ENCODE measurements at regions not wholly inside any gene's neighbourhood (a gene's known extent, or its start where the extent isn't known, plus 50 kb on each side); places are given as distances from the start of the nearest gene placed in this dataset.

DNA sequence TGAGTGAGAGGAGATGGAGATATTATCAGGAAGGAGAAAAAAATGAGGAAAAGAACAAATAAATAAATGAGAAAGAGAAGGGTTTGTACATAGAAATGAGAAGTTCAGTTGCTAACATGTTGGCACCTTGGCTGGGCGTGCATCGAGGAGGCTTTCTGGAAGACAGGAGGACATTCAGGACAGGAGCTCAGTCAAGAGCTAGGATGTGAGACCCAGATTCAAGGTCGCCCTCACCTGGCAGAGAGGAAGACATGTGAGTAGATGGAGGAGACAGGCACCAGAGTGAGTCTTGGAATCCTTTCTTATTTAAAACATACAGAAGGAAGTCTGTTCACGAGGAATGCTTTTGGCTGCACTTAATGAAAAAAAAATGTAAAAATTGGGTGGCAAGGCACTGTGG is 640.9 kb downstream of the NPHP4 start:
- H3K4me1 ChIP-seq (ENCODE audit: low read length), result no peaks in the 10 kb centered on the region; the same call in 1 of the 2 replicates
- H3K27ac ChIP-seq (ENCODE audit: low read length), result no peak overlapping the region
- DNase-seq, result no peak
- no peak overlapping the region for H2AFZ ChIP-seq (ENCODE audit: low read length)
- H3K9me3 ChIP-seq (ENCODE audit: low read length), result no peaks in the 10 kb centered on the region
- no peaks in the 10 kb centered on the region for H3K36me3 ChIP-seq (ENCODE audit: insufficient read depth, low read length)
- H3K27me3 ChIP-seq (ENCODE audit: low read length), result no peaks in the 10 kb centered on the region
- H4K20me1 ChIP-seq (ENCODE audit: insufficient read depth, low read depth, low read length), result no peaks in the 10 kb centered on the region
- no peak overlapping the region for H3K4me3 ChIP-seq (ENCODE audit: low read length)
- no peaks in the 10 kb centered on the region for H3K9me2 ChIP-seq (replicated peaks; ENCODE audit: insufficient read depth, low read length)
- no peaks in the 10 kb centered on the region for H3K79me2 ChIP-seq (ENCODE audit: low read length)
- no peak overlapping the region for H3K4me2 ChIP-seq (ENCODE audit: low read depth, low read length, poor library complexity, severe bottlenecking)
- no peak overlapping the region for H3K9ac ChIP-seq (ENCODE audit: low read length)

DNA sequence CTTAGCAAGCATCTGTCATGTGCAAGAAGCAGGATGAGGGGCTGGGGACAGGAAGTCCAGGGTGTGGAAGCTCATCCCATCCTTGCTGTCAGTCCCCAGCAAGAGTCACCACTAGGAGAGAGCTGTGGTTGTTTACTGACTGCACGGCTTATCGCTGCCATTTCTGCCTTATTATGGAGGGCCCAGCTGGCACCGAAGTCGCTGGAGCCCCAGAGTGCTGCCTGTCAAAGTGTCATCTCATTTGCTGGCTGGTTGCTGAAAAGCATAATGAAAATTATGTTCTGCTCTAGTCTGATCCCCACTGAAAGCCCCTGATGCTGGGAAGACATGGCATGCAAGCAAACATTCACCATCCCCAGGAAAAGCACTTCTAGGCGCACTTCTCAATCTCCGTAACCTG is 642.7 kb downstream of the NPHP4 start:
- no peak overlapping the region for H3K4me3 ChIP-seq (ENCODE audit: low read length)
- no peaks in the 10 kb centered on the region for H3K36me3 ChIP-seq (ENCODE audit: insufficient read depth, low read length)
- H3K27ac ChIP-seq (ENCODE audit: low read length), result no peak overlapping the region
- no peaks in the 10 kb centered on the region for H3K27me3 ChIP-seq (ENCODE audit: low read length)
- H3K9ac ChIP-seq (ENCODE audit: low read length), result no peak overlapping the region
- no peak overlapping the region for H2AFZ ChIP-seq (ENCODE audit: low read length)
- DNase-seq, result no peak
- H3K9me2 ChIP-seq (replicated peaks; ENCODE audit: insufficient read depth, low read length), result no peaks in the 10 kb centered on the region
- no peak overlapping the region for H3K4me2 ChIP-seq (ENCODE audit: low read depth, low read length, poor library complexity, severe bottlenecking)
- no peaks in the 10 kb centered on the region; the same call in 1 of the 2 replicates for H3K4me1 ChIP-seq (ENCODE audit: low read length)
- H3K79me2 ChIP-seq (ENCODE audit: low read length), result no peaks in the 10 kb centered on the region
- H3K9me3 ChIP-seq (ENCODE audit: low read length), result no peaks in the 10 kb centered on the region
- no peaks in the 10 kb centered on the region for H4K20me1 ChIP-seq (ENCODE audit: insufficient read depth, low read depth, low read length)

DNA sequence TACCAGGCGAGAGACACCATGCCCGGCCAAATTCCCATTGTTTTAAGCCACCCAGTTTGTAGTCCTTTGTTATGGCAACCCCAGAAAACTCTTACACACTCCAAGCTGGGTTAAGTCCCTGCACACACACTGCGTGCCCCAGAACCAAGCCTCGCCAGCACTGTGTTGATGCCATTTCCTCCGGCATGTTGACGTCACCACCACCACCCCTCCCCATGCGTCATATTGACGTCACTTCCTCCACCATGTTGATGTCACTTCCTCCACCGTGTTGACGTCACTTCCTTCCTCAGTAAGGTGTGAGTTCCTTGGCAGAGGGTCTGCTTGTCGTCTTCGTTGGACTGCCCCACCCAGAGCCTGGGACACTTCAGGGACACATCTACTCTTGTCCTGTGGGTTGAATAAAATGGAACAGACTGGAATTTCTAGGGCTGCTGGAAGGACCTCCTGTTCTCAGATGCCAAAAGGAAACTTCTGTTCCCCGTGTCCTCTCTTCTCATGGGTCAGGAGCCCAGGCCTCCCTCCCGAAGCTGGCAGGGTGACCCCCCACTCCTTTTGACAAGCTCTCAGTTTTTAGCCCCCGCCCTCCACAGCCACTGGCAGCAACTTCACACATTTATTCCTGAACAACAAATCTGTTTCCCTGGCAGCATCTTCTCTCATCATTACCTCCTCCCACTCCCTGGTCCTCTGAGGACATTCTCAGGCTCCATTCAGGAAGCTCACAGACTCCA is 643.3 kb downstream of the NPHP4 start:
- no peaks in the 10 kb centered on the region; the same call in 1 of the 2 replicates for H3K4me1 ChIP-seq (ENCODE audit: low read length)
- DNase-seq, result no peak
- H3K4me2 ChIP-seq (ENCODE audit: low read depth, low read length, poor library complexity, severe bottlenecking), result no peak overlapping the region
- no peaks in the 10 kb centered on the region for H3K9me2 ChIP-seq (replicated peaks; ENCODE audit: insufficient read depth, low read length)
- no peaks in the 10 kb centered on the region for H3K27me3 ChIP-seq (ENCODE audit: low read length)
- no peak overlapping the region for H3K9ac ChIP-seq (ENCODE audit: low read length)
- H2AFZ ChIP-seq (ENCODE audit: low read length), result no peak overlapping the region
- H4K20me1 ChIP-seq (ENCODE audit: insufficient read depth, low read depth, low read length), result no peaks in the 10 kb centered on the region
- H3K4me3 ChIP-seq (ENCODE audit: low read length), result no peak overlapping the region
- H3K9me3 ChIP-seq (ENCODE audit: low read length), result no peaks in the 10 kb centered on the region
- H3K36me3 ChIP-seq (ENCODE audit: insufficient read depth, low read length), result no peaks in the 10 kb centered on the region
- no peak overlapping the region for H3K27ac ChIP-seq (ENCODE audit: low read length)
- no peaks in the 10 kb centered on the region for H3K79me2 ChIP-seq (ENCODE audit: low read length)

DNA sequence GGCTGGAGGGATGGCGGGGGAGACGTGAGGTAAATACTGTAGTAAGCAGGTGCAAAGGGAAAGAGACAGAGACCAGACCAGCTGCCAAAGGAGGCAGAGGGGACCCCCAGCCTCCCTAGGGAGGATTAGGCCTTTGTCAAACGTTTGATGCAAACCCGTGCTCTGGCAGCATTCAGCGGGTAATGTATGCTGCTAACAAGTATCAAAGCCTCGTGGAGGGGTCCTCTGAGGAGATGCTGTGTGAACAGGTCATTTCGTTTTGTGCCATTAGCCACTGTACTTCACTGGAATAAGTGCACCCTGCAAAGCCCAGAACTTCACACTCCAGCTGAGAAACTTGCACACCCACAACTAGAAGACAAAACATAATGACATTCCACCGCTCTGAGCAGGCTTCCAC is 644.5 kb downstream of the NPHP4 start:
- no peaks in the 10 kb centered on the region for H3K9me2 ChIP-seq (replicated peaks; ENCODE audit: insufficient read depth, low read length)
- no peak overlapping the region for H3K4me3 ChIP-seq (ENCODE audit: low read length)
- H3K27me3 ChIP-seq (ENCODE audit: low read length), result no peaks in the 10 kb centered on the region
- DNase-seq, result no peak
- H3K27ac ChIP-seq (ENCODE audit: low read length), result no peak overlapping the region
- H3K9ac ChIP-seq (ENCODE audit: low read length), result no peak overlapping the region
- no peak overlapping the region for H3K4me2 ChIP-seq (ENCODE audit: low read depth, low read length, poor library complexity, severe bottlenecking)
- H3K79me2 ChIP-seq (ENCODE audit: low read length), result no peaks in the 10 kb centered on the region
- H3K9me3 ChIP-seq (ENCODE audit: low read length), result no peaks in the 10 kb centered on the region
- H4K20me1 ChIP-seq (ENCODE audit: insufficient read depth, low read depth, low read length), result no peaks in the 10 kb centered on the region
- H3K36me3 ChIP-seq (ENCODE audit: insufficient read depth, low read length), result no peaks in the 10 kb centered on the region
- no peak overlapping the region for H2AFZ ChIP-seq (ENCODE audit: low read length)
- no peaks in the 10 kb centered on the region; the same call in 1 of the 2 replicates for H3K4me1 ChIP-seq (ENCODE audit: low read length)

DNA sequence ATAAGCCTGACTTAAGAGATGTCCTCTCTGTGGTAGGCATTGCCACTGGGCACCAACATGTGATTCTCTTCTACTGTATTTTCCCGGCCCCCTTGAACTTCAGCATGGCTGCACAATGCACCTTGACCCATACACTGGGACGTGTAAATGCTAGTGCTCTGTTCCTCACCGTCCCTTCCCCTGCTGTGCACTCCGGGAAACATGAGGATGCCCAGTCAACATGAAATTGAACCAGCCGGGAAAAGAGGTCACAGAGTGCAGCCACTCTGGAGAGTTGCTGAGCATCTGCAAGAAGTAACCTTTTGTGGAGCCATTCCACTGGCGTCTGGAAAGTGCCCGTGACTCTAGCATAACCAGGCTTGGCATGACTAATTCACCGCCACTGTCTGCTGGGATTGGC is 646.7 kb downstream of the NPHP4 start:
- no peak overlapping the region for H3K4me3 ChIP-seq (ENCODE audit: low read length)
- no peaks in the 10 kb centered on the region for H3K27me3 ChIP-seq (ENCODE audit: low read length)
- no peaks in the 10 kb centered on the region for H4K20me1 ChIP-seq (ENCODE audit: insufficient read depth, low read depth, low read length)

DNA sequence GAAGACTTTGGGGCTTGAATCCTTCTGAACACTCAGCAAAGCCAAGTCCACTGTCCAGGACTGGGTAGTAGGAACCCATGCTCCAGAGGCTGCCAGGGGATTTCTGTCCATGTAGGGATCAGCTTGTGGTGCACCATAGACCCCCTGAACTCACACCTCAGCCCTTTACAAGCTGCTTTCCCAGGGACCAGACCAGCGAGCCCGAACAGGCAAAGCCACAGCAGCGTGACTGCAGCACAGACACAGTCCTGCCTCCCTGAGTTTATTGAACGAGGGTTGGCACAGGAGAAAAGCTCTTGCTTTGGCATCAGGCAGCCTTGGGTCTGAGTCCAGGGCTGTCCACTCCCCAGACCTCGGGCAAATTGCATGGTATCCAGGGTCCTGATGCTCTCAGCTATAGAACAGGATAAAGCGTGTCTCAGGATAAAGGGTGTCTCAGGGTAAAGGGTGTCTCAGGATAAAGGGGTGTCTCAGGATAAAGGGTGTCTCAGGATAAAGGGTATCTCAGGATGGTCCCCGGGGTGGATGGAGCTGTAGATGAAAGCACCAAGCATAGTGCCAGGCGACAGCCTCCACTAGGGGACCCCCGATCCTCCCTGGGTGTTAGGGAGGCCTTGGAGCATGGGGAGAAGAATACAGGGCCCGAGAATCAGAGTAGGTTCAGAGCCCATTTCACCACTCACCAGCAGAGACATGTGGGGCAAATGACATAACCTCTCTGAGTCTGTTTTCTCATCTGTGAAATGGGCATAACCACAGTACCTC is 648.8 kb downstream of the NPHP4 start:
- H3K4me2 ChIP-seq (ENCODE audit: low read depth, low read length, poor library complexity, severe bottlenecking), result no peak overlapping the region
- no peaks in the 10 kb centered on the region for H3K27me3 ChIP-seq (ENCODE audit: low read length)
- no peak overlapping the region for H3K9ac ChIP-seq (ENCODE audit: low read length)
- no peaks in the 10 kb centered on the region for H4K20me1 ChIP-seq (ENCODE audit: insufficient read depth, low read depth, low read length)
- no peaks in the 10 kb centered on the region for H3K36me3 ChIP-seq (ENCODE audit: insufficient read depth, low read length)
- no peaks in the 10 kb centered on the region for H3K79me2 ChIP-seq (ENCODE audit: low read length)
- H3K27ac ChIP-seq (ENCODE audit: low read length), result no peak overlapping the region
- H3K9me2 ChIP-seq (replicated peaks; ENCODE audit: insufficient read depth, low read length), result no peaks in the 10 kb centered on the region
- no peak overlapping the region for H2AFZ ChIP-seq (ENCODE audit: low read length)
- no peak overlapping the region for H3K4me3 ChIP-seq (ENCODE audit: low read length)
- H3K9me3 ChIP-seq (ENCODE audit: low read length), result no peaks in the 10 kb centered on the region
- no peak for DNase-seq
- no peaks in the 10 kb centered on the region; the same call in 1 of the 2 replicates for H3K4me1 ChIP-seq (ENCODE audit: low read length)

More for the DNA sequence above, 646.7 kb downstream of the NPHP4 start:
- Histone ChIP-seq H3K4me1 (ENCODE audit: low read length) (no peaks in the 10 kb centered on the region; the same call in 1 of the 2 replicates), H3K9ac (ENCODE audit: low read length) (no peak overlapping the region), H3K27ac (ENCODE audit: low read length) (no peak overlapping the region), H3K4me2 (ENCODE audit: low read depth, low read length, poor library complexity, severe bottlenecking) (no peak overlapping the region), H3K79me2 (ENCODE audit: low read length) (no peaks in the 10 kb centered on the region), H2AFZ (ENCODE audit: low read length) (no peak overlapping the region), H3K9me3 (ENCODE audit: low read length) (no peaks in the 10 kb centered on the region), H3K36me3 (ENCODE audit: insufficient read depth, low read length) (no peaks in the 10 kb centered on the region), H3K9me2 (replicated peaks; ENCODE audit: insufficient read depth, low read length) (no peaks in the 10 kb centered on the region)
- DNase-seq, result no peak

DNA sequence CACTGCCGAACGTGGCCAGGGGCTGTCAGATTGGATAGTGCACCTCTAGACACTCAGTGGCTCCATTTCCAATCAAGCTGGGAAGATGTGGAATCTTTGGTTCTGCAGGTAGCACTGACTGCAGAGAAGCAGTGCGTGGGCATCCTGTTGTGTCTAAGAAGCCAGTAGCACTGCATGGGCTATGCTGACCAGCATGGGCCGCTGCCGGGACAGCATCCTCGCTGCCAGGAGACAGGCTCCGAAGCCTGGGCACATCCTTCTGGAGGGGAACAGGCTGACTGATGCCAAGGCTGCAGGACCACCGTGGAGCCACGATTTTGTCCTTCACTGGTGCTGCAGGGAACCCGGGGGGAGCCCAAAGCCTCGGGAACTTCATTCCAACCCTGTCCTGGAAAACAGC is 649.4 kb downstream of the NPHP4 start:
- Histone ChIP-seq H3K27me3 (ENCODE audit: low read length) (no peaks in the 10 kb centered on the region), H2AFZ (ENCODE audit: low read length) (no peak overlapping the region), H3K9me3 (ENCODE audit: low read length) (no peaks in the 10 kb centered on the region), H3K9me2 (replicated peaks; ENCODE audit: insufficient read depth, low read length) (no peaks in the 10 kb centered on the region), H3K4me3 (ENCODE audit: low read length) (no peak overlapping the region), H3K4me1 (ENCODE audit: low read length) (no peaks in the 10 kb centered on the region; the same call in 1 of the 2 replicates), H3K4me2 (ENCODE audit: low read depth, low read length, poor library complexity, severe bottlenecking) (no peak overlapping the region), H3K27ac (ENCODE audit: low read length) (no peak overlapping the region), H3K79me2 (ENCODE audit: low read length) (no peaks in the 10 kb centered on the region), H3K9ac (ENCODE audit: low read length) (no peak overlapping the region), H4K20me1 (ENCODE audit: insufficient read depth, low read depth, low read length) (no peaks in the 10 kb centered on the region), H3K36me3 (ENCODE audit: insufficient read depth, low read length) (no peaks in the 10 kb centered on the region)
- no peak for DNase-seq

DNA sequence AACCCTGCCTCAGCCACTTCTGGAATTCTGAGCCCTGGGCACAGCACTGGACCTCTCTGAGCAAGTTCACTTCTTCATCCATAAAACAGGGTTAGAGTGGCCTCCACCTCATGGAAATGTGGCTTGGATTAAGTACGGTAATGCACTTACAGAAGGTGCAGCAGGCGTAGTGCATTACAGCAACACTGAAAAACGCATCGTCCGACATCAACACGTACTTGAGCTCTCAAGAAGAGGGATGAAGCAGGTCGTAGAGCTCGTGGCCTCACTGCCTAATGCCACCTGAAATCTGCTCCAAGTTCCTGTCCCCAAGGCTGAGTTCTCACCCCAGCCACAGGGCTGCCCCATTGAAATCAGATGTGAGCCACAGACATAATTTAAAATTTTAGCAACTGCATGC is 650.1 kb downstream of the NPHP4 start:
- no peak overlapping the region for H2AFZ ChIP-seq (ENCODE audit: low read length)
- H3K4me3 ChIP-seq (ENCODE audit: low read length), result no peak overlapping the region
- H3K27ac ChIP-seq (ENCODE audit: low read length), result no peak overlapping the region
- no peaks in the 10 kb centered on the region for H3K9me2 ChIP-seq (replicated peaks; ENCODE audit: insufficient read depth, low read length)
- H3K79me2 ChIP-seq (ENCODE audit: low read length), result no peaks in the 10 kb centered on the region
- H3K9ac ChIP-seq (ENCODE audit: low read length), result no peak overlapping the region
- no peak for DNase-seq
- no peaks in the 10 kb centered on the region for H3K9me3 ChIP-seq (ENCODE audit: low read length)
- H3K4me1 ChIP-seq (ENCODE audit: low read length), result no peaks in the 10 kb centered on the region
- H3K36me3 ChIP-seq (ENCODE audit: insufficient read depth, low read length), result no peaks in the 10 kb centered on the region
- H3K4me2 ChIP-seq (ENCODE audit: low read depth, low read length, poor library complexity, severe bottlenecking), result no peak overlapping the region
- no peaks in the 10 kb centered on the region for H4K20me1 ChIP-seq (ENCODE audit: insufficient read depth, low read depth, low read length)
- no peaks in the 10 kb centered on the region for H3K27me3 ChIP-seq (ENCODE audit: low read length)

All from Karpas-422 (cell line).